HG03565 (cell line): ENCODE measurements at regions not wholly inside any gene's neighbourhood (a gene's known extent, or its start where the extent isn't known, plus 50 kb on each side); places are given as distances from the start of the nearest gene placed in this dataset.

Experiments
- ATAC-seq: cut with Tn5 transposase; IDR thresholded peaks from one replicate; pipeline ENCODE4 v1.9.1; 2021; ENCODE audit warnings: mild to moderate bottlenecking, moderate library complexity; ENCODE audit not compliant: unreplicated experiment

DNA sequence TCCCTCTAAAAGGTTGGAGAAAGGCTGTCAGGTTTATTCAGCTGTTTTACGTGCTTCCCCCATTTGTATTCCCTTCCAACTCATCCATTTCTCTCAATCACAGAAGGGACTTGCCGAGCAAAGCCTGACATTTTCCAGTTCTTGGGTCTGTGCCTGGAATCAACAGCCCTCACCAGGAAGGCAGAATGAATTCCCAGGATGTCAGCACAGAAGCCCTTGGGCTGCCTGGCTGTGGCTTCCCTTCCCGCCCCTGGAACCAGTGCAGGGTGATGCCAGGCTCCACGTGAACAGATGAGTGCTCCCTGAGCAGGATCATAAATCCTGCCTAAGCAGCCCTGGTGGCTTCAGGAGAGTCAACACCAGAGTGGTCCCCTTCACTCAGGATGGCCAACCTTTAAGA, 86.1 kb upstream of the CD83 start:
- no peak for ATAC-seq

DNA sequence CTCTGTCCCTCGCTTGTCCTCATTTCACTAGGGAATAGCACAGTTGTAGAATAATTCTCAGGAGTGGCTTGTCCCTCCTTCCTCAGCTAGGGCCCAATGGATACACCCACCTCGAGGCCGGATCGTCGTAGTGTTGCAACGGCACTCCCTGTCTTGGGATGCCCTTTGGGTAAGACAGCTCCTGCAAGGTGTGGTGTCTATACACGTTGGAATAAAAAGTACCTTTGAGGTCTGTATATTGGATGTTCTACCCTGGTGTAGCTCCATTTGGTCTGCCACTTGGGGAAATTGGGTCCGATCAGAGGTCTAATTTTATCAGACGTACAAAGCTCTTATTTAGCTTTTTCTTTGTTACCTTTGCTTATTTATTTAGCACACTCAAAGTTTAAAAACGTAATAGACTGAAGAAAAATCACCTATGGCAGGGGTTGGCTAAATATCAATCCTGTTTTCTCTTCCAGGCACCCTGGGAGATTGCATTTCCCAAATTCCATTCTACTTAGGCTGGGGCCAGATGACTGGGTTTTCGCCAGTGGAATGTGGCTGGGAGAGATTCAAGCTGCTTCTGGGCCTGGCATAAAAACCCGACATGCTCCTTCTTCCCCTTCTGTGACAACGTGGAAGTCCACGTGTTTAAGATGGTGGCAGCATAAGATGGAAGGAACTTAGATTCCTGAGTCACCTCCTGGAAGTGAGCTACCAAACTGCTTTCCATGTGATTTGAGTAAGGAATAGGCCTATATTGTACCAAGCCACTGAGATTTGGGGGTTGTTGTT, 82.3 kb upstream of the CD83 start:
- no peak for ATAC-seq

DNA sequence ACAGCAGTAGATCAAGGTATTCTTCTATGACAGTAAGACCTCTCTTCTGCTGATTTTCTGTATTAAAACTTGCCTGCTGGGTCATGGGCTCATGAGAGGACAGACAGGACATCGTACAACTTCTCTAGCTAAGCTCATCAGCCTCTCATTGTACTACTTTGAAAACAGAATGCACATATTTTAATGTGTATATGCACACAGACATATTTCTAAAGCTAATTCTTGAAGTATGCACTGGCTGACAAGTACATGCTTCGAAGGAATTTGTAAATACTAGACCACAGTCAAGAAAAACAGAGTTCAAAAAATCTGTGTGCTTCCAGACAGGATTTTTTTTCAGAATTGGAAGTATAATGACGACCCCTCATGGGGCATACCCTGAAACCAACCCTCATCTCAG, 81.7 kb upstream of the CD83 start:
- no peak for ATAC-seq

DNA sequence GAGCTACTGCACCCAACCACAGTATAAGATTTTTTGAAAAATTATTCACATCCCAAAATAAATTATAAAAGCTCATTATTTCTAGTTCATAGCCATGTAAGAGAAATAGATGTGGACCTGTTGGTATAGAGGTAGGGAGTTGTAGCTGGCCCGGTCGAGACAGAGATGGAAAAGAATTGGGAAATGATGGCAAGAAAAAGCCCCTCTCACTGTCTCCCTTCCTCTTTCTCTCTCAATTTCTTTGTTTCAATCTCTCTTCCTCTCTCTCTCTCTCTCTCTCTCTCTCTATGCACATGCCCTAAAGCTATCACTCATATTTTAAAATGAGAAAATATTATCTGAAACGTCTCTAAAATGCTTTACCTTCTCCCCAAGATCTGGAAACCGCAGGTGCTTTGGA, 80.7 kb upstream of the CD83 start:
- ATAC-seq: no peak

DNA sequence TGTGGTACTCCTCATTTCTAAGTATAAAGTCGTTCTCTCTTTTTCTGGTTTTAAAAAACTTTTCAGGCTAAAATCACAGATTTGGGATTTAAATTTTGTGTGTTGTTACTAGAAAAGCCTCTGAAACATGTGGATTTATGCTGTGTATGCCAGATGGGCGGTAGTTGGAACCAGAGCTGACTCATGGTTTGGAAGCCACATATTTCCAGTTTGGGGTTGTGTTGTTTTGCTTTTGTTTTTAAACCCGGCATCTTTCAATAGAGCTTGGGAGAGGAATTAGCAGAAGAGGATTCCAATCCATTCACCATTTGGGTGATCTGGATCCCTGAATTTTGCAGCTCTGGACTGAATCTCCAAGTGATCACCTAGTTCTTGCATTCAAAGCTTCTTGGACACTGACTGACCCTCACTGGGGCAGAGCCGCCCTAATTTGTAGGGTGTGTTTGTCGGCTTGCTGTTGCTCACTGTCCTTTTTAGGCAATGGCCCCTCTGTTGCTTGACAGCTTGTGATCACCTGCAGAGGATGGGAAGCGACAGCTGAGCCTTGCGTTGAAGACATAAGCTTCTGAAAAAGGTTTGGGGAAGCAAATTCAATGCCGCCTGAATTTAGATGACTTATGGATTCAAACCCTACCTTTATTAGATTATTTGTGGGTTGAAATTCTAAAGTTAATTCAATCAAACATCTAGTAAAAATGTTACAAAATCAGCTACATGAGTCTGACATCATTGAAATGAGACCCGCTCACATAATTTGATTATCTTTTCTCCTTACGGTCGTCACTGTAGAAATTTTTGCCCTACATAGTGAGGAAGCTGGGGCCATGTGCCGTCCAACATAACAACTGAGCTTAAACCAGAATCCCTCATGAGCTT, 79.9 kb upstream of the CD83 start:
- no peak for ATAC-seq

DNA sequence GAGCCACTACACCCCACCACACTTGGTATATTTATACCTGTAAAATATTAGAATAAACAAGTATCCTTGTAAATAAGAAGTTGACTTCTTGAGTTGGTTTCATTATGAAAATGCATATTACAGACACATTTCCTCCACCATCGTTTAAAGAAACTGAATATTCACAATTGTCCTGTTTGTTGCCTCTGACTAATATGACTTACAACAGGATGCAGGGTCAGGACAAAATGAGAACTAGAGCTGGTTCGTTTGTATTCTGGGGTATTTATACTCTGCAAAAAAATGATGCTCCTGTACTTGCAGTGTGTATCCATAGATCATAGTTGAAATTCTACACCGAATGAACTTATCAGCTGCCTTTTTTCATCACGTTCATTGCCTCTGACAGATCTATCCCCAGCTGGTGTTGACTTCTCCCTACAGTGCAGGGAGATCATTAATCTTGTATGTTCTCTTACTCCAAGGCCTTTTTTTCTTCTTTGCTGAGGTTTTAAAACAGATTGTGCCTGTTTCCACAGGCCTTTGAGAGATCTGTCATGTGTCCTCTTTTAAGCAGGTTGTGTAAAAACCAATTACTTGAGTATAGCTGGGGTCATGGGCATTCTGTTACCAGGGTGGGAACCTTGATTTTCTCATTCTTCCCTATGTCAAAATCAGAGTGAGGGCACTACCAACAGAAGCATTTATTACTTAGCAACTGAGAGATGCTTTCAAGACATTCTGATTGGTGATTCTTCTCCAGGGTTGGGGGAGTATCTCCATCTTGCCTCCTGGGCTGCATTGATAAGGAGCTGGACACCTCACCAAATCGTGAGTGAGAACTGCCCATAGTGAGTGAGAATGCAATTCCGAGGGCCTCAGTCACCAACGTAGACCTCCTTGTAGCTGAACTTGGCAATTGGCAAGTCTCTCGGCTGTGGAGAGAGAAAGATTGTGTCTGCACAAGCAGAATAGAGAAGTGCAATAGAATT, 78.8 kb upstream of the CD83 start:
- no peak for ATAC-seq

DNA sequence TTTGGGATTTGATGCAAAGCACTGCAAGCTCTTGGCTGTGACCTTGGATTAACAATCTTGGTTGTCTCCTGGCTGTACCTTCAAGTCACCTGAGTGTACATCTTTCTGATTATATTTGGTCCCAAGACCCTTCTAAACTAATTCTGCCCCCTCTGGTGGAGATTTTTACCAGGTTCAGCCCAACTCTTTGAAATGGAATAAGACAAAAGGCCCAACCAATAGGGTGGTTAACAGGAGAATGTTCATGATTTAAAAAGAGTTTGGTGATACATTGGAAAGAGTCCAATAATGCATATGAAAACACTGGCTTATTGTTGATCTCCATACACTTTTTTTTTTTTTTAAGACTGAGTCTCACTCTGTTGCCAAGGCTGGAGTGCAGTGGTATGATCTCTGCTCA, 77.5 kb upstream of the CD83 start:
- ATAC-seq: no peak

DNA sequence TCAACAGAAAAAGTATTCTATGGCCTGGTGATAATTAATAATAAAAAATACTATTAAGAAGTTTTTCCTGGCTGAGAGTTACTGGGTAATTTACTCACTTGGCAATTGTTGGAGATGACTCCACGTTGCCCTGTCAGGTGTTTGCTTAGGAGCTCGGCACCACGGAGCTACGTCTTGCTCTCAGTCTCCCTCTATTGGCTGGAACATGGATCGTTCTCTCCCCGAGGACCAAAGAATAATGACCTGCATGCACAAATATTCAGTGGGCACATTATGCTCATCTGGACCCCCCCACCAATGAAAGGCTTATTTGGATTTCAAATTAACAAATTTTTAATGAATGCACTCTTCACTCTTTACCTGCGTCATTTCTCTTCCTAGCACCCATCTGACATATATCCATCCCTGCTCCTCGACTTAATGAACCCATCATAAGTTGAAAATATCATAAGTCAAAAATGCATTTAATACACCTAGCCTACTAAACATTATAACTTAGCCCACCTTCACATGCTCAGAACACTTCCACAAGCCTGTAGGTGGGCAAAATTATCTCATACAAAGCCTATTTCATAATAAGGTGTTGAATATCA, 71.0 kb upstream of the CD83 start:
- ATAC-seq: no peak

DNA sequence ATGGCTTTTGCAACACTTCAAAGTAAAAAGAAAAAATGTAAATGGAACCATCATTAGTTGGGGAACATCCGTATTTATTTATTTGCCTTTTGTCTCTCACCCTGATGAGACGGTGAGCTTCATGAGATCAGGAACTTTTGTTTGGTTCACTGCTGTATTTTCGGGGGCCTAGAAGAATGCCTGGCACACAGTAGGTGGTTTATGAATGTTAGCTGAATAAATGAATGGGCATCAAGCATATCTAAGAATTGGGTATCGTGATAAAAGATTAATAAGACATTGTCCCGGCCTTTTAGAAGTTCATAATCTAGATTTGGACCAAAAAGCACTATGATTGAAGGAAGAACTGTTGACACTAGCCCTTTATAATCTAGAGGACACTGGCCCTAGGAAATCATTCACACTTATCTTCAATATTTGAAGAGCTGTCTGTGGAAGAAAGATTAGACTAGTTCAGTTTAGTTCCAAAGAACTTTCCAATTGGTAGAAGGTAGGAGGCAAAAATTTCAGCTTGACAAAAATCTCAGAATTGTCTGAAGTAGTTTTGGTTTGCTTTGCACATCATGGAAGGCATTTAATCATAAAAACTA, 70.3 kb upstream of the CD83 start:
- no peak for ATAC-seq

DNA sequence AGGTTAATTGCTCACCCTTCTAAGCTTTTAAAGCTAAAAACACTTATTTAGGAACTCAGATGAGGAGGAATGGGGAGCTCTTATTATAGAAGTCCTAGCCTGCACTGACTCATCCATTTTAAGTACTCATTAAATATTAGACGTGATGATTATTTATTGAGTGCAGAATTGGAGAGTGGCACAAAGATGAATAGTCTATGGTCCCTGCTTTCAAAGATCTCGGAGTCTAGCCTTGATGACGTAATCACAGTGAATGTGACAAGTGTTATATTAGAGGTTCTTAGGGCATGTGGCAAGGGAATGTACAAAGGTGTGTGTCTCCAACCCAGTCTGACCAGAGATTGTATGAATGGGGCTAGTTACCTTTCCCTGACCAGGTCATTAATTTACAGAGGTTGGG, 68.7 kb upstream of the CD83 start:
- no peak for ATAC-seq

DNA sequence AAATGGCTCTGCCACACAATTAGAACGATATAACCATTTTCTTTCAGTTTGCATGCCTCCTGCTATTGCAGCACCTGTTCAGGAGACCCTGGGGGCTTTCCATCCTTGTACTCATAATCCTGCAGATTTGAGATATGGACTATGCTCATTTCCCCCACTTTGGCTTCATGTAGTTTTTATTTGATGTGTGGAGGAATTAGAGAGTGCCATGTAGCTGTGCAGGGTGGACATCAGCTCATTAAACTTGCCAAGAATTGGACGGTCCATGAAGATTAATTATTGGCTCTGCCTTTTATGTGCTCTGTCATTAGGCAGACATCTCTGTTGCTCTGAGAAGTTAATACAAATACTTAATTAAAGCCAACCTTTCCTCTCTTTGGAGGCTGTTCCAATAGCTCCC, 66.2 kb upstream of the CD83 start:
- no peak for ATAC-seq

DNA sequence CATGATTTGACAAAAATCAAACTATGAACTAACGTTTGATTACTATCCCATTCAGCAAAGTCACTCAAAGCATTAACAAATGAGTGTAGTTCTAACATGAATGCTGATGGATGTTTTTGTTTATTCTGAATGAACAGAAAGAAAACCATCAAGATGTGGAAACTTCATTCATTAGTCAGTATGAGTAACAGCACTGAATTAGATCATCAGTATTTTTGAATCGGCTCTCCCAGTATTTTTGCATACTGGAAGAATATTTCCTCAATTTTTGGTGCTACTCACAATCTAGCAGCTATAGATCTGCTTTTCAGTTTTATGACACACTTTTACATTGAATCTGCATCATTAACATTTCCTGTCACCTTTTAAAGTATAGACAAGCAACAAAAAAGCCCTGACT, 63.8 kb upstream of the CD83 start:
- no peak for ATAC-seq

DNA sequence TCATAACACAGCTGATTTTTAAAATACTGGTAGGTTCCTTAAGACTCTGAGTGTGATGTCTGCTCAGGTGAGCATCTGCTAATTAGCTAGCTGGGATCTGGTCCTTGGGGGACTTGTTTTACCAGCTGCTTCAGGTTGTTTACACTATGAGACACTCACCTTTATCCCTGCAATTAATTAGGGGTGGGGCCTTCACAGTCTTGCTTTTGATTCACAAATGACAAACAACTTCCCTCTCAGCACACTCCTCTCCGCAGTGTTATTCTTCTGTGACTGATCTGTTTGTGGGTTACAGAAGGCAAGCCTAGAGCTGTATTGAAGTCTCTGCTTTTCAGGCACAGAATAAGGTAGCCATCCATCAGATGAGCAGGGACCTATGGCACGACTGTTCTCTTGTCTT, 62.0 kb upstream of the CD83 start:
- no peak for ATAC-seq

DNA sequence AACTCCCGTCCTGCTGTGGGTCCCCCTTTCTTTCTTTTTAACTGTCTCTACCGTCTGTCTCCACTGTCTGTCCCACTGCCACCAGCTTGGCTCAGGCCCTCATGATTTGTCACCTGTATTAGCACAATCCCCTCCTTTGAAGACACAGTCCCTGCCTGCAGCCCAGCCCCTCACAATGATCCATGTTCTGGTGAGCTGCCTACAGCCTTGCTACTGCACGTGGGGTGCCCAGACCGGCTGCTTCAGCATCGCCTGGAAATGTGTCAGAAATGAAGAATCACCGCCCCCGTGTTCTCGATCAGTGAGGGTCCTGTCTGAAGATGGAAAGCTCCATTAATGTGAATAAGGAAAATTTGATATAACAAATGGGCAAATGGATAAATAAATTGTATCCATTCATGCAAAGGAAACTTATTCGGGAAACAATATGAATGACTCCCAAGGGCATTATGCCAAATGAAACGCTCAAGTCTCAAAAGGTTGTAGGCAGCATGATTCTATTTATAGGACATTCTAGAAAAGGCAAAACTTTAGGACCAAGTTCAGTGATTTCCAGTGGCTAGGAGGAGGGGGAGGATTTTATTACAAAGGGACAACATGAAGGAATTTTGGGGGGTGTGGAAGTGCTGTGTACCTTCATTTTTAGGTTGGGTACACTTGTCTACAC, 59.4 kb upstream of the CD83 start:
- ATAC-seq: no peak

DNA sequence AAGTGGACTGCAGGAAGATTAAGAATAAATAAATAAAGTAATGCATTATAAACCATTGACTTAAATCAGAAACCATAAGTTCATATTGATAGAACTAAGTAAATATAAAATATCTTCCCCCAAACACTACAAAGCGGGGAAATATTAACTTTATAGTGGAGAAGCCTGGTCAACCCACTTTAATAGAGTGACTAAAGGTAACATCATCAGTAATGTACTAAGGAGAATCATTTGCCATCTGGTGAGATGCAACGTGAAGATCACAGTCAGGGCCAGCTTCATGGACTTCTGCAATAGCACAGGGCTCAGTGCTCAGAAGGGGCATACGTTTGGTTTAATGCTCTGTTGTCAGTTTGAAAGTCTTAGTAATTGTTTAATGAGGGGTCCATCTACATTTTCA, 58.8 kb upstream of the CD83 start:
- no peak for ATAC-seq

DNA sequence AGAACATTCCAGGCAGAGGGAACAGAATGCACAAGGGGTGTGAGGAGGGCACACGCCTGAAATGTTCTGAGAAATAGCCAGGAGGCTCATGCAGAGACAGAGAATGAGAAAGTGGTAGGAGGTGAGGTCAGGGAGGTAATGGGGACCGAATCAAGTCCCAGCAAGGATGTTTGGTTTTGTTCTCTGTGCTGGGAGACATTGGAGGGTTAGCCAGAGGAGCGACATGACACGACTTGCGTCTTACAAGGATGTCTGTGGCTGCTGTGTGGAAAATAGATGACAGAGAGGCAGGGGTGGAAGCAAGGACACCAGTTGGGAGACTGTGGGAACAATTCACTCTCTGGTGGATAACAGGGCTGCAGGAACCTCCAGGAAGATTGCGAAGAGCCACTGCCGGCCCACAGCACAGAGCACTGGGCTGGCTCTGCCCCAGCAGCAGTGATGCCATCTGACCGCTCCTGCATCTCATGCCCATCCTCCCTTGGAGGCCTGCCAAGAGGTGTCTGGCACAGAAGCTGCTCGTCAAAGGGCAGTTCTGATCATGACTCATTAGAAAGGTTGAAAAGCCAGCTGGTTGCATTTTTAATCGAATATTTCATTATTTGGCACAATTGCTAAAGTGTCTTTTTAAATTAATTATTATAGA, 57.7 kb upstream of the CD83 start:
- ATAC-seq: no peak

DNA sequence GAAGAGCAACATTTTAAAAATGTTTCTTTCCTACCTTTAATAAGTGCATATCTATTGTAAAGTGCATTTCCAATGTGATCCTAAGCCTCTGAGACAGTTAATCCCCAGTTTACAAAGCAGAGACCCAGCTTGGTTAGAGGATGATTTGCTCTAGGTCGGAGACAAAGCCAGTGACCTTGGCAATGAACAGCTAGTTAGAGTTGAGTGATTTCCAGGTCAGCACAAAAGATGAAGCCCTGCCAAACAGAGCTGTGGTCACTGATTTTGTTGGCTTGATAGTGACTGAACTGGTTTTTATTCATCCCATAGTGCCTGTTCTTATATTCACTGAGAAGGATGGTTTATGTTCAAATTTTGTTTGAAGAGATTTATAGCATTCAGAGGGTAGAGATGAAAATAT, 56.6 kb upstream of the CD83 start:
- no peak for ATAC-seq

DNA sequence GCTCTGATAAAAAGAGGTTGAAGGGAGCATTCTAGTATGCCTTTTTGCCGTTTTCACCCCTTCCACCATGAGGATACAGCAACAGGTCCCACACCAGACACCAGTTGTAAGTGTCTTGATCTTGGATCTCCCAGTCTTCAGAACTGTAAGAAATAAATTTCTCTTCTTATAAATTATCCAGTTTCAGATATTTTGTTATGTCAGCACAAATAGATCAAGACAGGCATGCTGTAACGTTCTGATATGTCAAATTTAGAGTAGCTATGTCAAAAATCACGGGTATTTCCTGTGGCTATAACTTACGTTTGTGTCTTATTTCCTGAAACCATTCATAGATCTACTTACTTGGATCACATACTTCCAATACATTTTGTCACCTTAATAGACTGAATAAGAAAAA, 55.9 kb upstream of the CD83 start:
- no peak for ATAC-seq

DNA sequence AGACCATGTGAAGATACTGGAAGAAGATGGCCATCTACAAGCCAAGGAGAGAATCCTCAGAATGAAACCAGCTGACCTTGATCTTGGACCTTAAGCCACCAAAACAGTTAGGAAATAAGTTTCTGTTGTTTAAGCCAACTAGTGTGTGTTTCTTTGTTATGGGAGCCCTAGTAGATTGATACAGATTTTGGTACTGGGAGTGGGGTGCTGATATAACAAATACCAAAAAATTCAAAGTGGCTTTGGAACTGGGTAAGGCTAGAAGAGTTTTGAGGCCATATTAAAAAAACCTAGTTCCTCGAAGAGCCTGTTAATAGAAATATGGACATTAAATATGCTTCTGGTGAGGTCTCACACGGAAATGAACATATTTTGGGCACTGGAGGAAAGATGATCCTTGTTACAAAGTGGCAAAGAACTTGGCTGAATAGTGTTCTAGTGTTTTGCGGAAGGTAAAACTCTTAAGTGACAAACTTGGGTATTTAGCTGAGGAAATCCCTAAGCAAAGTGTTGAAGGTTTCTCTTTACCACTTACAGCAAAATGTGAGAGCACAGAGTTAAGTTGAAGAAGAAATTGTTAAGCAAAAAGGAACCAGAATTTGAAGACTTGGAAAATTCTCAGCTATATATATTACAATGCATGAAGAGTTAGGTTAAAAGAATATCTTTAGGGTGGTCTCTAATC, 55.1 kb upstream of the CD83 start:
- no peak for ATAC-seq
